ACC112 (cell line): ENCODE measurements at regions not wholly inside any gene's neighbourhood (a gene's known extent, or its start where the extent isn't known, plus 50 kb on each side); places are given as distances from the start of the nearest gene placed in this dataset.

Experiments
- H2AFZ ChIP-seq: fragments of 200-600 bp; sonication (generic); one replicate; pipeline ENCODE4 v1.6.0; 2017; ENCODE audit warnings: antibody characterized with exemption, low read length; ENCODE audit not compliant: unreplicated experiment
- H3K27ac ChIP-seq: fragments of 200-600 bp; sonication (generic); 2 replicates; pipeline ENCODE4 v1.5.1; 2014; ENCODE audit warnings: low read depth, mild to moderate bottlenecking, antibody characterized with exemption, low read length, moderate library complexity
- H3K27me3 ChIP-seq: fragments of 200-600 bp; sonication (generic); 2 replicates; pipeline ENCODE4 v1.6.1; 2014; ENCODE audit warnings: mild to moderate bottlenecking, antibody characterized with exemption, low read length, moderate library complexity, mixed read lengths; ENCODE audit not compliant: insufficient read depth
- H3K36me3 ChIP-seq: fragments of 200-600 bp; sonication (generic); 2 replicates; pipeline ENCODE4 v1.6.1; 2016; ENCODE audit warnings: mild to moderate bottlenecking, antibody characterized with exemption, low read length, moderate library complexity, mixed read lengths; ENCODE audit not compliant: insufficient read depth
- H3K4me1 ChIP-seq: fragments of 200-600 bp; sonication (generic); one replicate; pipeline ENCODE4 v1.6.1; 2016; ENCODE audit warnings: low read length, mixed read lengths; ENCODE audit not compliant: insufficient read depth, unreplicated experiment, control insufficient read depth
- H3K4me3 ChIP-seq: fragments of 200-600 bp; sonication (generic); 2 replicates; pipeline ENCODE4 v1.5.1; 2014; ENCODE audit warnings: mild to moderate bottlenecking, low read depth, low read length
- H3K79me2 ChIP-seq: fragments of 200-600 bp; sonication (generic); one replicate; pipeline ENCODE4 v1.6.0; 2016; ENCODE audit warnings: low read length; ENCODE audit not compliant: control insufficient read depth, unreplicated experiment, insufficient read depth

- no peak overlapping the region for H2AFZ ChIP-seq
- no peak overlapping the region for H3K27ac ChIP-seq
- H3K4me1 ChIP-seq = no peaks in the 10 kb centered on the region
- H3K36me3 ChIP-seq = no peaks in the 10 kb centered on the region
- no peaks in the 10 kb centered on the region for H3K79me2 ChIP-seq
- no peak overlapping the region for H3K4me3 ChIP-seq
- H3K27me3 ChIP-seq = no peaks in the 10 kb centered on the region
Measured at GRCh38 chr13:103243495-103243894, 177.3 kb upstream of the SLC10A2 start.

GRCh38 chr13:103238441-103238840 is 172.2 kb upstream of the SLC10A2 start:
- Histone ChIP-seq H3K36me3 (no peaks in the 10 kb centered on the region), H3K4me1 (no peaks in the 10 kb centered on the region), H2AFZ (no peak overlapping the region), H3K27me3 (no peaks in the 10 kb centered on the region), H3K4me3 (no peak overlapping the region), H3K79me2 (no peaks in the 10 kb centered on the region), H3K27ac (no peak overlapping the region)

- Histone ChIP-seq H3K4me3 (no peak overlapping the region), H3K4me1 (no peaks in the 10 kb centered on the region), H2AFZ (no peak overlapping the region), H3K27me3 (no peaks in the 10 kb centered on the region), H3K36me3 (no peaks in the 10 kb centered on the region), H3K27ac (no peak overlapping the region), H3K79me2 (no peaks in the 10 kb centered on the region)
Measured at GRCh38 chr13:103236213-103236612, 170.0 kb upstream of the SLC10A2 start.

DNA sequence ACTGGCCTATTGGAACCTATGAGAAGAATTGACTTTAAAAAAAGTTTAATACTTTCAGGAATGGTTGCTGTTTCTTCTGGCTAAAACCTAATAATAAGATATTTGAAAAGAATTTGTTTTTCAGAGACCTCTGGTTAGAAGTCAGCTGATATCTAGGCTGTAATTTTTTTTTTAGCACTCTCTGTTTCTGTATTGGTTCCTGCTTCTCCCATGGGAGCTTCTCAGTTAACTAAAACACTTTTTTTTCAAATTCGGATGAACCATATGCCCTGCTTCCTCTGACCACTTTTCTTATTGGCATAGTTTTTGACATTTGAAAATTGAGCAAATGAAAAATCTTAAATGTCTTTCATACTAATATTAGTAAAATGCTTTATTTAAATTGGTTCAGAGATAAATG is 163.5 kb upstream of the SLC10A2 start:
- H3K27me3 ChIP-seq = no peaks in the 10 kb centered on the region
- H2AFZ ChIP-seq = no peak overlapping the region
- H3K36me3 ChIP-seq = no peaks in the 10 kb centered on the region
- no peaks in the 10 kb centered on the region for H3K4me1 ChIP-seq
- no peaks in the 10 kb centered on the region for H3K79me2 ChIP-seq
- H3K27ac ChIP-seq = no peak overlapping the region
- H3K4me3 ChIP-seq = no peak overlapping the region

- H3K36me3 ChIP-seq = no peaks in the 10 kb centered on the region
- H3K27ac ChIP-seq = no peak overlapping the region
- H2AFZ ChIP-seq = no peak overlapping the region
- no peaks in the 10 kb centered on the region for H3K79me2 ChIP-seq
- no peaks in the 10 kb centered on the region for H3K27me3 ChIP-seq
- no peaks in the 10 kb centered on the region for H3K4me1 ChIP-seq
- H3K4me3 ChIP-seq = no peak overlapping the region
Measured at GRCh38 chr13:103224804-103225203, 158.6 kb upstream of the SLC10A2 start.

DNA sequence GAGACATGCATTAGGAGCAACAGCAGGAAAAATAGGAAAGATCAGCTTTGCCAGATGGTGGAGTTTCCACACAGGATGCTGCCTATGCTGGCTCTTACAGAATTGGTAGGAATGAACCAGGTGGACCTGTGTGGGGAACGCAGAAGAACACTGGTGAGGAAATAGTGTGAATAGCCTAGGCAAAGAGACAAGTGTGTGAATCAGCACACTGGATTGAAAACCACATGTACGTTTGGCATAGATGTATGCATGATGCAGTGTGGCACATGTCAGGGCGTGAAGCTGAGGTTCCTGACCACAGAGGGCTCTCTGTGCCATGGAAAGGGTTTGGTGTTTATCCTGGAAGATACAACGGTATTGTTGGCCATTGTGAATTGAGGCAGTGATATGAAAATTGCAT is 156.5 kb upstream of the SLC10A2 start:
- Histone ChIP-seq H3K27me3 (no peaks in the 10 kb centered on the region), H2AFZ (no peak overlapping the region), H3K4me1 (no peaks in the 10 kb centered on the region), H3K4me3 (no peak overlapping the region), H3K27ac (no peak overlapping the region), H3K36me3 (no peaks in the 10 kb centered on the region), H3K79me2 (no peaks in the 10 kb centered on the region)

- no peaks in the 10 kb centered on the region; the same call in 1 of the 2 replicates for H3K27me3 ChIP-seq
- H3K36me3 ChIP-seq = no peaks in the 10 kb centered on the region
- no peak overlapping the region for H3K4me3 ChIP-seq
- H2AFZ ChIP-seq = no peak overlapping the region
- no peaks in the 10 kb centered on the region for H3K4me1 ChIP-seq
- no peaks in the 10 kb centered on the region for H3K79me2 ChIP-seq
- H3K27ac ChIP-seq = no peak overlapping the region
Measured at GRCh38 chr13:103218253-103218652, 152.0 kb upstream of the SLC10A2 start.

- H3K79me2 ChIP-seq = no peaks in the 10 kb centered on the region
- no peaks in the 10 kb centered on the region; the same call in 1 of the 2 replicates for H3K27me3 ChIP-seq
- no peak overlapping the region for H2AFZ ChIP-seq
- no peaks in the 10 kb centered on the region for H3K36me3 ChIP-seq
- H3K4me1 ChIP-seq = no peaks in the 10 kb centered on the region
- no peak overlapping the region for H3K4me3 ChIP-seq
- no peak overlapping the region for H3K27ac ChIP-seq
Measured at GRCh38 chr13:103213152-103213551, 146.9 kb upstream of the SLC10A2 start.

DNA sequence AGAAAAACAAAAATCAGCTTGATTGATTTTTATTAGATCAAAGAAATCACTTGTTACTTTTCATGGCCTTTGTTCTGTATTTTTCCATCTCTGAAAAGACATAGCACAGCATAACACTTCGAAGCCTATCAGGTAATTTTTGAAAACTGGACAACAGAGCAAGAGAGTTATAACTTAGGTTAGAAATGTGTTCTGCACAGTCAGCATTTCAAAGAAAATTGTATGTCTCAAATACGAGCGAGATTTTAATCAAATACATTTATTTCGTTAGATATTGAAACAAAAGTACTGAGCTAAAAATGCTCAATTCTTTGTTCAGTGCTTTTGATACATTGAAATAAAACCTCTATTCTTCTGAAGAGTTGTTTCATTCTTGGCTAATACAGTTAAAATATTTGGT is 144.1 kb upstream of the SLC10A2 start:
- Histone ChIP-seq H3K27me3 (no peaks in the 10 kb centered on the region; the same call in 1 of the 2 replicates), H3K79me2 (no peaks in the 10 kb centered on the region), H2AFZ (no peak overlapping the region), H3K27ac (no peak overlapping the region), H3K36me3 (no peaks in the 10 kb centered on the region), H3K4me3 (no peak overlapping the region), H3K4me1 (no peaks in the 10 kb centered on the region)

DNA sequence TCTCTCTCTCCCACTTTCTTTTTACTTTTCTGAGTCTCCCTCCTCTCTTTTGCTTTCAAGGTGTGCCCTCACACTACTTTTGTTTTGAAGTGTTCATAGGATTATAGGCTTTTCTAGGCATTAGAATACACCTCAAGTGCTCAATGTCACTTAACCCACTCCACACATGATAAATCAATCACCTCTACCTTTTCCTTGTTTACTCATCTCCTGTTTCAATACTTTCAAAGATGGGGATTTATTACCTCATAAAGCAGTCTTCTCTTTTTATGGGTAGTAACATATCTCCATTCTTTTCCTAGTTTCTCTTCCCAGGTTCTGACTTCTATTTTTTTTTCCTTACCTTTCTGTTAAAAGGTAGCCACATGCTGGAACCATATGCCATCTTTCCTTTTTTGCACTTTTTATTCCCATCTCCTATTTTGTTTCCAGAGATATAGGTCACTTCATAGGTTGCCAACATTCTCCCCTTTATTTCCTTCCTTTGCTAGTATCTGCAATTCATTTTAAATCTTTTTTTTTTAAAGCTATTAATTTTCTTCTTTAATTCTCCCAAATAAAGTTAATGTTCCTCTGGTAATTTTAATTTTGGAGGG is 137.6 kb upstream of the SLC10A2 start:
- Histone ChIP-seq H3K4me1 (no peaks in the 10 kb centered on the region), H2AFZ (no peak overlapping the region), H3K4me3 (no peak overlapping the region), H3K36me3 (no peaks in the 10 kb centered on the region), H3K27me3 (no peaks in the 10 kb centered on the region), H3K27ac (no peak overlapping the region), H3K79me2 (no peaks in the 10 kb centered on the region)

- Histone ChIP-seq H3K79me2 (no peaks in the 10 kb centered on the region), H3K4me1 (no peaks in the 10 kb centered on the region), H3K4me3 (no peak overlapping the region), H3K27ac (no peak overlapping the region), H3K27me3 (no peaks in the 10 kb centered on the region), H2AFZ (no peak overlapping the region), H3K36me3 (no peaks in the 10 kb centered on the region)
Measured at GRCh38 chr13:103200118-103200885, 134.1 kb upstream of the SLC10A2 start.
